ENCODE measurements at regions not wholly inside any gene's neighbourhood (a gene's known extent, or its start where the extent isn't known, plus 50 kb on each side); places are given as distances from the start of the nearest gene placed in this dataset.

DNA sequence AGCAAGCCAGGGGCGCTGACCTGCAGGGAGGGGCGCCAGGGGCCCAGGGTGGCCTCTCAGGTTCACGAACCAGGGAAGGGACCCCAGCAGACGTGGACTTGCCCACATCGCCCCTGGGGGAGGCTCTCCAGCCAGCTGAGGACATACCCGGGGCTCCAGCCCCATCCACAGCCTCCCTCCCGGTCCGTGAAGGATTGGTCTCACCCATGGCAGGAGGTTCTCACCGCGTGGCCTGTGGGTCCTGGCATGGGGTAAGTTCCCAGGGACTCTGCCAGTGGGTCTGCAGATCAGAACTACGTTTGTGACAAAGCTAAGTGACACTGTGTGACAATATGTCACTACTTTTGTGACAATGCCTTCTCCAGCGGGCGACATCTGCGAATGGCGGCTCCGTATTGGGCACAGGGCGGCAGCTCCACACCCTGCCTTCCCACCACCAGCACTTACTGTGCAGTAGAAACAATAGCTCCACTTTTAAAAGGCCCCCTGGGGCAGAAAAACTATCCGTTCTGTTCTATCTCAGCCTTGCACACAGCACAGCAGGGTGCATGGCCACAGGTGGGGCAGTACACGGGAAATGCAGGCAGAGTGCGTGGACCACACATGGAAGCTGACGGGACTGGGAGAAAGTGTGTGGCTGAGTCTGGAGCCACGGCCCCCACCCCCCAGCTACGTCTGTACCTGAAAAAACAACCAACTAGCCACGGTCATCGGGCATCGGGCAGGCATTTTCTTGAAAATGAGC is 65.2 kb upstream of the CTDP1 start:
- no peak overlapping the region for H3K4me3 ChIP-seq (ENCODE audit: low read length)
- H3K36me3 ChIP-seq (ENCODE audit: control insufficient read depth, insufficient read depth, low read length, severe bottlenecking) = no peaks in the 10 kb centered on the region

GRCh38 chr18:79615091-79615490 is 64.5 kb upstream of the CTDP1 start:
- Histone ChIP-seq H3K4me3 (ENCODE audit: low read length) (no peak overlapping the region), H3K9ac (ENCODE audit: low read length) (no peak overlapping the region), H3K36me3 (ENCODE audit: control insufficient read depth, insufficient read depth, low read length, severe bottlenecking) (no peaks in the 10 kb centered on the region), H3K4me1 (ENCODE audit: control insufficient read depth, insufficient read depth, low read length) (peaks cover 9% of the 10 kb centered on the region), H3K9me3 (ENCODE audit: control insufficient read depth, low read length) (no peaks in the 10 kb centered on the region), H3K27me3 (replicated peaks; ENCODE audit: control insufficient read depth, insufficient read depth, low read length) (peaks cover 31% of the 10 kb centered on the region)
- DNase-seq (ENCODE audit: low read depth) = no peak

More for the DNA sequence above, 65.2 kb upstream of the CTDP1 start:
- H3K9ac ChIP-seq (ENCODE audit: low read length) = no peak overlapping the region
- peaks cover 9% of the 10 kb centered on the region for H3K4me1 ChIP-seq (ENCODE audit: control insufficient read depth, insufficient read depth, low read length)
- H3K27me3 ChIP-seq (replicated peaks; ENCODE audit: control insufficient read depth, insufficient read depth, low read length) = peaks cover 32% of the 10 kb centered on the region
- no peak for DNase-seq (ENCODE audit: low read depth)
- no peaks in the 10 kb centered on the region for H3K9me3 ChIP-seq (ENCODE audit: control insufficient read depth, low read length)

GRCh38 chr18:79615586-79615985 is 64.0 kb upstream of the CTDP1 start:
- Histone ChIP-seq H3K9me3 (ENCODE audit: control insufficient read depth, low read length) (no peaks in the 10 kb centered on the region), H3K4me3 (ENCODE audit: low read length) (no peak overlapping the region), H3K27me3 (replicated peaks; ENCODE audit: control insufficient read depth, insufficient read depth, low read length) (peaks cover 33% of the 10 kb centered on the region), H3K9ac (ENCODE audit: low read length) (no peak overlapping the region), H3K4me1 (ENCODE audit: control insufficient read depth, insufficient read depth, low read length) (peaks cover 9% of the 10 kb centered on the region), H3K36me3 (ENCODE audit: control insufficient read depth, insufficient read depth, low read length, severe bottlenecking) (no peaks in the 10 kb centered on the region)
- DNase-seq (ENCODE audit: low read depth) = no peak

GRCh38 chr18:79616651-79617510 is 62.7 kb upstream of the CTDP1 start:
- Histone ChIP-seq H3K4me3 (ENCODE audit: low read length) (no peak overlapping the region), H3K27me3 (replicated peaks; ENCODE audit: control insufficient read depth, insufficient read depth, low read length) (peaks cover 35% of the 10 kb centered on the region), H3K36me3 (ENCODE audit: control insufficient read depth, insufficient read depth, low read length, severe bottlenecking) (no peaks in the 10 kb centered on the region), H3K9me3 (ENCODE audit: control insufficient read depth, low read length) (no peaks in the 10 kb centered on the region), H3K9ac (ENCODE audit: low read length) (no peak overlapping the region), H3K4me1 (ENCODE audit: control insufficient read depth, insufficient read depth, low read length) (no peaks in the 10 kb centered on the region)
- DNase-seq (ENCODE audit: low read depth) = peak; percentile 48

- no peak overlapping the region for H3K4me3 ChIP-seq (ENCODE audit: low read length)
- no peak overlapping the region for H3K9ac ChIP-seq (ENCODE audit: low read length)
- no peaks in the 10 kb centered on the region for H3K4me1 ChIP-seq (ENCODE audit: control insufficient read depth, insufficient read depth, low read length)
- H3K36me3 ChIP-seq (ENCODE audit: control insufficient read depth, insufficient read depth, low read length, severe bottlenecking) = no peaks in the 10 kb centered on the region
- H3K27me3 ChIP-seq (replicated peaks; ENCODE audit: control insufficient read depth, insufficient read depth, low read length) = peaks cover 32% of the 10 kb centered on the region
- H3K9me3 ChIP-seq (ENCODE audit: control insufficient read depth, low read length) = no peaks in the 10 kb centered on the region
- DNase-seq (ENCODE audit: low read depth) = no peak
Measured at GRCh38 chr18:79617511-79618500, 61.8 kb upstream of the CTDP1 start.

- Histone ChIP-seq H3K9ac (ENCODE audit: low read length) (no peak overlapping the region), H3K9me3 (ENCODE audit: control insufficient read depth, low read length) (no peaks in the 10 kb centered on the region), H3K36me3 (ENCODE audit: control insufficient read depth, insufficient read depth, low read length, severe bottlenecking) (no peaks in the 10 kb centered on the region), H3K4me1 (ENCODE audit: control insufficient read depth, insufficient read depth, low read length) (no peaks in the 10 kb centered on the region), H3K27me3 (replicated peaks; ENCODE audit: control insufficient read depth, insufficient read depth, low read length) (peaks cover 34% of the 10 kb centered on the region), H3K4me3 (ENCODE audit: low read length) (no peak overlapping the region)
- DNase-seq (ENCODE audit: low read depth) = no peak
Measured at GRCh38 chr18:79620576-79621165, 58.9 kb upstream of the CTDP1 start.

- no peaks in the 10 kb centered on the region for H3K9me3 ChIP-seq (ENCODE audit: control insufficient read depth, low read length)
- H3K36me3 ChIP-seq (ENCODE audit: control insufficient read depth, insufficient read depth, low read length, severe bottlenecking) = no peaks in the 10 kb centered on the region
- H3K9ac ChIP-seq (ENCODE audit: low read length) = no peak overlapping the region
- no peak overlapping the region for H3K4me3 ChIP-seq (ENCODE audit: low read length)
- no peaks in the 10 kb centered on the region for H3K4me1 ChIP-seq (ENCODE audit: control insufficient read depth, insufficient read depth, low read length)
- peaks cover 41% of the 10 kb centered on the region for H3K27me3 ChIP-seq (replicated peaks; ENCODE audit: control insufficient read depth, insufficient read depth, low read length)
- DNase-seq (ENCODE audit: low read depth) = no peak
Measured at GRCh38 chr18:79621501-79621900, 58.1 kb upstream of the CTDP1 start.

- DNase-seq (ENCODE audit: low read depth) = no peak
- H3K4me1 ChIP-seq (ENCODE audit: control insufficient read depth, insufficient read depth, low read length) = no peaks in the 10 kb centered on the region
- H3K36me3 ChIP-seq (ENCODE audit: control insufficient read depth, insufficient read depth, low read length, severe bottlenecking) = no peaks in the 10 kb centered on the region
- H3K27me3 ChIP-seq (replicated peaks; ENCODE audit: control insufficient read depth, insufficient read depth, low read length) = peaks cover 46% of the 10 kb centered on the region
- H3K9me3 ChIP-seq (ENCODE audit: control insufficient read depth, low read length) = no peaks in the 10 kb centered on the region
- no peak overlapping the region for H3K4me3 ChIP-seq (ENCODE audit: low read length)
- H3K9ac ChIP-seq (ENCODE audit: low read length) = no peak overlapping the region
Measured at GRCh38 chr18:79622004-79622403, 57.6 kb upstream of the CTDP1 start.

DNA sequence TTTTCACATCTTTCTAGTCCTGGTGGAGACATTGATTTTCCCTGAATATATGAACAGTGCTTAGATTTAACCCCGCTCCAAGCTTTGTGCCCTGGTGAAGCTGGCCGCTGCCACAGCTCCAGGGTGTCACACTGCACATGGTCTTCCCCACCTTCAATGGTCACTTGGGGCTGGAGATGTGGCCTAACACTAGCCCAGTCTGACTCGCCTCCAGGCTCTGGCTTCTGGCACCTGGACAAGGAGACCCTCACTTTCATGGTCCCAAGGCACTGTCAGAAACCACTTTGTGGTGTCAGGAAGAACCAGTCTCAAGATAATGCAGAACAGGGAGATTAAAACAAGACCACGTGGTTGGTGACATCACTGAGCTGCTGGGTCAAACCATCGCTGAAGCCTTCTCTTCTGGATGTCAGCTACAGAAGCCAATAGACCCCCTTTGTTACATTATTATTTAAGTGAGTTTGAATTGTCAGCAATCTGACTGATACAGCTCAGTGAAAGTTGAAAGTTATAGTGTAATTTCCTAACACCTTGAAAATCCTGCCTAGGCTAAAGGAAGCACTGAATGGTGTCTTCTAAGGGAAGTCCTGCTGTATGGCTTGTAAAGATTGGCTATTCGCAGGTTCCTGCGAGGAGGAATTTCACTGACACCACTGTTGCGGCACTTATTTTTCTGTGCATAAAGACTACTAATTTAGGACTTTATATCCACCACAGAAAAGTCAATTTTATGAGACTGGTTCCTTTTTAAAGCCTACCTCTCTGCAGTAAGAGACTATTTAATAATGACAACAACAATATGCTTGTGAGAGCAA is 55.0 kb upstream of the CTDP1 start:
- Histone ChIP-seq H3K27me3 (replicated peaks; ENCODE audit: control insufficient read depth, insufficient read depth, low read length) (peaks cover 66% of the 10 kb centered on the region), H3K9me3 (ENCODE audit: control insufficient read depth, low read length) (no peaks in the 10 kb centered on the region), H3K4me3 (ENCODE audit: low read length) (no peak overlapping the region), H3K4me1 (ENCODE audit: control insufficient read depth, insufficient read depth, low read length) (no peaks in the 10 kb centered on the region), H3K9ac (ENCODE audit: low read length) (no peak overlapping the region), H3K36me3 (ENCODE audit: control insufficient read depth, insufficient read depth, low read length, severe bottlenecking) (no peaks in the 10 kb centered on the region)
- DNase-seq (ENCODE audit: low read depth) = no peak

Measured in adipocyte (in vitro differentiated cells).